WTC11 (cell line): ENCODE measurements at regions not wholly inside any gene's neighbourhood (a gene's known extent, or its start where the extent isn't known, plus 50 kb on each side); places are given as distances from the start of the nearest gene placed in this dataset.

Experiments
- CREB1 ChIP-seq: sonication (generic); formaldehyde crosslinking; IDR thresholded peaks from 2 replicates; pipeline ENCODE4 v1.8.0; 2023; ENCODE audit warnings: mild to moderate bottlenecking, missing genetic modification reagents
- ESRRA ChIP-seq: sonication (generic); formaldehyde crosslinking; IDR thresholded peaks from 2 replicates; pipeline ENCODE4 v1.8.1; 2022; ENCODE audit warnings: mild to moderate bottlenecking, missing genetic modification reagents, borderline replicate concordance
- NR2C2 ChIP-seq: sonication (generic); formaldehyde crosslinking; IDR thresholded peaks from 2 replicates; pipeline ENCODE4 v1.8.0; 2022; ENCODE audit warnings: mild to moderate bottlenecking, missing genetic modification reagents

DNA sequence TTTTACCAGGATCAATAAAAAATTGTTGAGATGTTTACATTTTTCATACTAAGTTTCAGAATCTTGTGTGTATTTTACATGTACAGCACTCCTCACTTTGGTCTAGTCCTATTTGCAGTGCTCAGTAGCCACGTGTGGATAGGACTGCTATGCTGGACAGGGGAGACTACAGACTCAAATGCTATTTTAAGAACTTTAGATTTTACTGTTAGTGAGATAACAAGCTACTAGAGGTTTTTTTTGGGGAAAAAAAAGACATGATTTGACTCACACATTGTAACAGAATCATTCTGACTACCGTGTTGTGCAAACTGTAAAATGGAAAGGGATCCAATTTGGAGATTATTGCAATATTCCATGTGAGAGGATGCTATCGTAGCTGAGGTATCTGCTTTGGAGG is 418.9 kb upstream of the PRMT6 start:
- no peak for TF ChIP-seq ESRRA (CRISPR knock-in tag)
- no peak for TF ChIP-seq NR2C2 (CRISPR knock-in tag)
- no peak for TF ChIP-seq CREB1
